HEK293 (cell line): ENCODE measurements at regions not wholly inside any gene's neighbourhood (a gene's known extent, or its start where the extent isn't known, plus 50 kb on each side); places are given as distances from the start of the nearest gene placed in this dataset.
"Not testable (repeated sequence)": the region's sequence is repeated elsewhere in the genome, so short reads cannot be mapped to it uniquely, and the experiment has no call there.

Experiments
- CTCF ChIP-seq: fragments of 450-650 bp; formaldehyde crosslinking; IDR thresholded peaks from 2 replicates; pipeline ENCODE4 v1.5.1; 2016; ENCODE audit warnings: missing biosample characterization, missing genetic modification characterization
- HOXC10 ChIP-seq: sonication (generic); formaldehyde crosslinking; IDR thresholded peaks from 2 replicates; pipeline ENCODE4 v1.8.1; 2023; ENCODE audit warnings: mild to moderate bottlenecking, missing genetic modification reagents
- YY1 ChIP-seq: fragments of 450-650 bp; formaldehyde crosslinking; IDR thresholded peaks from 2 replicates; pipeline ENCODE4 v1.5.1; 2018; ENCODE audit warnings: missing biosample characterization, missing genetic modification characterization
- ZFP37 ChIP-seq: fragments of 450-650 bp; formaldehyde crosslinking; IDR thresholded peaks from 2 replicates; pipeline ENCODE4 v1.5.1; 2016; ENCODE audit warnings: missing biosample characterization, missing genetic modification characterization
- ZNF433 ChIP-seq: fragments of 450-650 bp; formaldehyde crosslinking; IDR thresholded peaks from 2 replicates; pipeline ENCODE4 v1.5.1; 2016; ENCODE audit warnings: missing biosample characterization, missing genetic modification characterization, low read depth

DNA sequence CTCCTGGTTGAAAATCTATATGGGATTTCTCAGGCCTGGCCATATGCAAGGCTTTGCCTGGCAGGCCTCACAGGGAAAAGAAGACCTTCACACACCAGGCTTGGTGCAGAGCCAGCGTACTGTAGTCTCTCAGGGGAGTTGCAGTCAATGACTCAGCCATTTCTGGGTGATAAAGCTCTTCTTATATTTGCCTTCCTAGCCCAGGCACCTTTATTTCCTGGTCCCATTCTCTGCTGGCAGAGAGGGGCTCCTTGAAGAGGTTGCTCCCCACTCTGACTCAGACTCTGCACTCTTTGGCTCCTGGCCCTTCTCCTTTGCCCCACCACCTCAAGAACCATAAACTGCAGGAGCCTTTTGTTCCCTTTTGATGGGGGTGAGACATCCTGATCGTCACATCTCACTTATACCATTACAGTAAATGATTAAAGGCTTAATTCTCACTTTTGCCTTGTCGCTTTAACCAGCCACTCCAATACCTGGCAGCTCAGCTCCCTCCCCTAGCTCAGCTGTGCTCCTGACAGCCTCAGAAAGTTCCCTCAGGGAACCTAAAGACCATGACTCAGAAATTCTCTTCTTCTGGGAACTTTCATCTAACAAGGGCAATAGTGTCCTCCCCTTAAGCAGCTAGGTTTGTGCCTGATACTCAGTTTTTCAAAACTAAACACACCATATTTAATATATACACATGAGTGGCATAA is 174.0 kb downstream of the AVL9 start:
- TF ChIP-seq YY1 (tag by site-specific recombination); HOXC10 (CRISPR knock-in tag); ZNF433 (tag by site-specific recombination); CTCF (tag by site-specific recombination); ZFP37 (tag by site-specific recombination): not testable (repeated sequence)
